Stomach (tissue), 4 donors: ENCODE measurements at regions not wholly inside any gene's neighbourhood (a gene's known extent, or its start where the extent isn't known, plus 50 kb on each side); places are given as distances from the start of the nearest gene placed in this dataset.

ENCODE experiments used
- CTCF ChIP-seq, 7 experiments: fragments of 450-650 bp in 4 of 7; fragments of 200-600 bp in 3 of 7; sonication (generic) in 3 of 7; IDR thresholded peaks; one replicate each; pipeline ENCODE4 v1.5.1; 2016 to 2019; ENCODE audit warnings: antibody characterized with exemption in 7 of 7, control low read depth in 2 of 7, mild to moderate bottlenecking in 1 of 7
- POLR2A ChIP-seq, 4 donors: fragments of 450-650 bp; IDR thresholded peaks; one replicate each; pipeline ENCODE4 v1.6.1; 2016; ENCODE audit warnings: antibody characterized with exemption in 4 of 4, control low read depth in 2 of 4, mild to moderate bottlenecking in 1 of 4, moderate library complexity in 1 of 4

DNA sequence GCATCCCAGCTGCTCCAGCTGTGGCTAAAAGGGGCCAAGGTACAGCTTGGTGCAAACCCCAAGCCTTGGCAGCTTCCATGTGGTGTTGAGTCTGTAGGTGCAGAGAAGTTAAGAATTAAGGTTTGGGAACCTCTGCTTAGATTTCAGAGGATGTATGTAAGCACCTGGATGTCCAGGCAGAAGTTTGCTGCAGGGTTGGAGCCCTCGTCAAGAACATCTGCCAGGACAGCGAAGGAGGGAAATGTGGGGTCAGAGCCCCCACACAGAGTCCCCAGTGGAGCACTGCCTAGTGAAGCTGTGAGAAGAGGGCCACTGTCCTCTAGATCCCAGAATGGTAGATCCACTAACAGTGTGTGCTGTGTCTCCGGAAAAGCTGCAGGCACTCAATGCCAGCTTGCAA is 236.2 kb upstream of the ADRA1B start:
- TF ChIP-seq CTCF (IDR thresholded peaks at IDR 0.05) (no peak), POLR2A (IDR thresholded peaks at IDR 0.05) (no peak)
